ENCODE measurements at regions not wholly inside any gene's neighbourhood (a gene's known extent, or its start where the extent isn't known, plus 50 kb on each side); places are given as distances from the start of the nearest gene placed in this dataset.

GRCh38 chr13:75137911-75138571, 343.9 kb downstream of the TBC1D4 start:
- TF ChIP-seq CTCF (IDR thresholded peaks at IDR 0.05): no peak
- no peak for TF ChIP-seq POLR2A (IDR thresholded peaks at IDR 0.05)
- no peak for TF ChIP-seq POLR2AphosphoS5 (IDR thresholded peaks at IDR 0.05)

Measured in gastroesophageal sphincter (tissue), 3 donors.